ENCODE measurements at regions not wholly inside any gene's neighbourhood (a gene's known extent, or its start where the extent isn't known, plus 50 kb on each side); places are given as distances from the start of the nearest gene placed in this dataset.
A peak's percentile ranks its signal among the peaks of the same experiment; 100 is the strongest.

- DNase-seq, result no peak
Measured at GRCh38 chr12:27900920-27901879, 71.3 kb downstream of the PTHLH start.

GRCh38 chr12:27899151-27899661 lies 73.3 kb downstream of the PTHLH start:
- WGBS, 2 donors, result 62 to 74% methylated on average over 7 of the region's 7 CpGs
- Histone ChIP-seq H3K27me3 (ENCODE audit: control insufficient read depth in 3 of 3, insufficient read depth in 3 of 3, low read length in 2 of 3) (no peaks in the 10 kb centered on the region), H3K9me3 (ENCODE audit: control insufficient read depth in 4 of 4, insufficient read depth in 3 of 4, low read length in 3 of 4) (no peaks in the 10 kb centered on the region), H3K4me1 (ENCODE audit: control insufficient read depth in 5 of 5, insufficient read depth in 5 of 5, low read length in 5 of 5) (no peaks in the 10 kb centered on the region), H3K9ac (ENCODE audit: insufficient read depth in 1 of 2, low read length in 2 of 2) (no peak overlapping the region), H3K27ac (ENCODE audit: low read depth in 1 of 2, low read length in 1 of 2) (peak overlapping the region in 1 of 2 donors; percentile 19), H3K4me3 (no peak overlapping the region), H3K36me3 (ENCODE audit: control insufficient read depth in 4 of 4, insufficient read depth in 4 of 4, low read length in 4 of 4) (no peaks in the 10 kb centered on the region)
- no peak for TF ChIP-seq CTCF (IDR thresholded peaks at IDR 0.05; ENCODE audit: control extremely low read depth, extremely low read depth)
- ATAC-seq (ENCODE audit: insufficient read depth, low FRiP score) (no peak), DNase-seq (peak; percentile 72 to 92 (median 91))

More at GRCh38 chr12:27900920-27901879, 71.3 kb downstream of the PTHLH start:
- 63 to 69% methylated on average over 8 of the region's 8 CpGs for WGBS, 2 donors
- Histone ChIP-seq H3K9ac (ENCODE audit: insufficient read depth in 1 of 2, low read length in 2 of 2) (no peak overlapping the region), H3K4me1 (ENCODE audit: control insufficient read depth in 5 of 5, insufficient read depth in 5 of 5, low read length in 5 of 5) (no peaks in the 10 kb centered on the region), H3K4me3 (no peak overlapping the region), H3K9me3 (ENCODE audit: control insufficient read depth in 4 of 4, insufficient read depth in 3 of 4, low read length in 3 of 4) (no peaks in the 10 kb centered on the region), H3K27me3 (ENCODE audit: control insufficient read depth in 3 of 3, insufficient read depth in 3 of 3, low read length in 2 of 3) (no peaks in the 10 kb centered on the region), H3K36me3 (ENCODE audit: control insufficient read depth in 4 of 4, insufficient read depth in 4 of 4, low read length in 4 of 4) (no peaks in the 10 kb centered on the region), H3K27ac (ENCODE audit: low read depth in 1 of 2, low read length in 1 of 2) (no peak overlapping the region)
- ATAC-seq (ENCODE audit: insufficient read depth, low FRiP score), result no peak
- TF ChIP-seq CTCF (IDR thresholded peaks at IDR 0.05; ENCODE audit: control extremely low read depth, extremely low read depth), result no peak

- ATAC-seq (ENCODE audit: insufficient read depth, low FRiP score), result no peak
- Histone ChIP-seq H3K27ac (ENCODE audit: low read depth in 1 of 2, low read length in 1 of 2) (no peak overlapping the region), H3K9ac (ENCODE audit: insufficient read depth in 1 of 2, low read length in 2 of 2) (no peak overlapping the region), H3K36me3 (ENCODE audit: control insufficient read depth in 4 of 4, insufficient read depth in 4 of 4, low read length in 4 of 4) (no peaks in the 10 kb centered on the region), H3K27me3 (ENCODE audit: control insufficient read depth in 3 of 3, insufficient read depth in 3 of 3, low read length in 2 of 3) (no peaks in the 10 kb centered on the region), H3K9me3 (ENCODE audit: control insufficient read depth in 4 of 4, insufficient read depth in 3 of 4, low read length in 3 of 4) (no peaks in the 10 kb centered on the region), H3K4me3 (no peak overlapping the region), H3K4me1 (ENCODE audit: control insufficient read depth in 5 of 5, insufficient read depth in 5 of 5, low read length in 5 of 5) (no peaks in the 10 kb centered on the region)
- no peak for DNase-seq
- 66 to 84% methylated on average over 3 of the region's 3 CpGs for WGBS, 2 donors
- TF ChIP-seq CTCF (IDR thresholded peaks at IDR 0.05; ENCODE audit: control extremely low read depth, extremely low read depth), result no peak
Measured at GRCh38 chr12:27898022-27898421, 74.5 kb downstream of the PTHLH start.
